H9 (cell line): ENCODE measurements at regions not wholly inside any gene's neighbourhood (a gene's known extent, or its start where the extent isn't known, plus 50 kb on each side); places are given as distances from the start of the nearest gene placed in this dataset.

Experiments
- DNase-seq: peaks from one replicate; pipeline ENCODE4 v3.0.0-alpha.2; 2017
- H2AFZ ChIP-seq: one replicate; pipeline ENCODE4 v1.6.1; 2013; ENCODE audit warnings: mild to moderate bottlenecking, low read length, control low read depth, moderate library complexity
- H2AK5ac ChIP-seq: 2 replicates; pipeline ENCODE4 v1.6.1; 2013; ENCODE audit warnings: low read length, control low read depth, mixed read lengths; ENCODE audit not compliant: insufficient read length
- H2BK120ac ChIP-seq: one replicate; pipeline ENCODE4 v1.6.1; 2013; ENCODE audit warnings: low read depth, mild to moderate bottlenecking, low read length, control low read depth, inconsistent platforms; ENCODE audit not compliant: poor library complexity, severe bottlenecking
- H2BK12ac ChIP-seq: 2 replicates; pipeline ENCODE4 v1.6.1; 2013; ENCODE audit warnings: low read length, control low read depth, mixed read lengths, low read depth; ENCODE audit not compliant: insufficient read length
- H2BK15ac ChIP-seq: 2 replicates; pipeline ENCODE4 v1.6.1; 2013; ENCODE audit warnings: low read depth, low read length, control low read depth
- H2BK20ac ChIP-seq: one replicate; pipeline ENCODE4 v1.6.1; 2013; ENCODE audit warnings: low read depth, mild to moderate bottlenecking, low read length, control low read depth, inconsistent platforms; ENCODE audit not compliant: poor library complexity, severe bottlenecking
- H2BK5ac ChIP-seq: 2 replicates; pipeline ENCODE4 v1.6.1; 2013; ENCODE audit warnings: low read length, control low read depth, mixed read lengths; ENCODE audit not compliant: insufficient read length
- H3K14ac ChIP-seq: 2 replicates; pipeline ENCODE4 v1.6.1; 2013; ENCODE audit warnings: low read length, control low read depth; ENCODE audit not compliant: insufficient read depth
- H3K18ac ChIP-seq: 2 replicates; pipeline ENCODE4 v1.6.1; 2013; ENCODE audit warnings: low read depth, mild to moderate bottlenecking, mixed read lengths, low read length, control low read depth; ENCODE audit not compliant: insufficient read length
- H3K23ac ChIP-seq: 2 replicates; pipeline ENCODE4 v1.6.1; 2013; ENCODE audit warnings: low read length, control low read depth, mixed read lengths, low read depth; ENCODE audit not compliant: insufficient read length
- H3K23me2 ChIP-seq: 2 replicates; pipeline ENCODE4 v1.6.1; 2013; ENCODE audit warnings: low read depth, mild to moderate bottlenecking, mixed read lengths, low read length, control low read depth; ENCODE audit not compliant: insufficient read length, poor library complexity, severe bottlenecking
- H3K27ac ChIP-seq: 2 replicates; pipeline ENCODE4 v1.5.1; 2013; ENCODE audit warnings: low read length, control low read depth, mixed read lengths, low read depth; ENCODE audit not compliant: insufficient read length
- H3K27me3 ChIP-seq: 2 replicates; pipeline ENCODE4 v1.6.1; 2013; ENCODE audit warnings: low read length, control low read depth, inconsistent platforms; ENCODE audit not compliant: insufficient read depth
- H3K4ac ChIP-seq: 2 replicates; pipeline ENCODE4 v1.6.1; 2013; ENCODE audit warnings: low read depth, mild to moderate bottlenecking, control low read depth, inconsistent platforms, low read length, moderate library complexity
- H3K4me1 ChIP-seq: 2 replicates; pipeline ENCODE4 v1.6.1; 2013; ENCODE audit warnings: low read length, control low read depth, inconsistent platforms; ENCODE audit not compliant: insufficient read depth
- H3K4me2 ChIP-seq: 2 replicates; pipeline ENCODE4 v1.6.1; 2013; ENCODE audit warnings: low read length, control low read depth, mixed read lengths; ENCODE audit not compliant: insufficient read length, insufficient read depth
- H3K56ac ChIP-seq: 2 replicates; pipeline ENCODE4 v1.6.1; 2013; ENCODE audit warnings: low read depth, mild to moderate bottlenecking, mixed read lengths, low read length, control low read depth; ENCODE audit not compliant: insufficient read length
- H3K79me1 ChIP-seq: 2 replicates; pipeline ENCODE4 v1.6.1; 2013; ENCODE audit warnings: low read depth, mild to moderate bottlenecking, moderate library complexity, low read length, control low read depth, inconsistent platforms; ENCODE audit not compliant: insufficient read depth, poor library complexity, severe bottlenecking
- H3K79me2 ChIP-seq: 2 replicates; pipeline ENCODE4 v1.6.1; 2013; ENCODE audit warnings: low read length, control low read depth, inconsistent platforms; ENCODE audit not compliant: insufficient read depth
- H3K9ac ChIP-seq: 2 replicates; pipeline ENCODE4 v1.6.1; 2013; ENCODE audit warnings: low read length, control low read depth, mixed read lengths; ENCODE audit not compliant: insufficient read length; ENCODE audit errors: extremely low read depth
- H3K9me3 ChIP-seq: one replicate; pipeline ENCODE4 v1.6.1; 2013; ENCODE audit warnings: low read depth, low read length, inconsistent platforms; ENCODE audit not compliant: control insufficient read depth
- H3T11ph ChIP-seq: one replicate; pipeline ENCODE4 v1.6.1; 2013; ENCODE audit warnings: mild to moderate bottlenecking, low read length, control low read depth, inconsistent platforms
- H4K20me1 ChIP-seq: one replicate; pipeline ENCODE4 v1.6.1; 2013; ENCODE audit not compliant: control insufficient read depth, insufficient read length, insufficient read depth
- H4K5ac ChIP-seq: 2 replicates; pipeline ENCODE4 v1.6.1; 2013; ENCODE audit warnings: low read depth, mild to moderate bottlenecking, mixed read lengths, low read length, control low read depth; ENCODE audit not compliant: insufficient read length
- H4K8ac ChIP-seq: replicated peaks from 2 replicates; pipeline ENCODE4 v1.6.1; 2013; ENCODE audit warnings: low read length, control low read depth, mixed read lengths, low read depth; ENCODE audit not compliant: insufficient read length
- H4K91ac ChIP-seq: 2 replicates; pipeline ENCODE4 v1.6.1; 2013; ENCODE audit warnings: low read depth, mild to moderate bottlenecking, moderate library complexity, mixed read lengths, low read length, control low read depth; ENCODE audit not compliant: insufficient read length
- H3K27ac Mint-ChIP-seq, 3 experiments: 2 replicates in 2 of 3; 3 replicates in 1 of 3; pipeline ENCODE4 v1.8.0; 2020 to 2021; ENCODE audit warnings: mixed read lengths in 3 of 3, mild to moderate bottlenecking in 1 of 3, moderate library complexity in 1 of 3
- H3K27me3 Mint-ChIP-seq: 2 replicates; pipeline ENCODE4 v1.8.0; 2021; ENCODE audit warnings: low read depth, mild to moderate bottlenecking, moderate library complexity, mixed read lengths
- H3K36me3 Mint-ChIP-seq, 3 experiments: 2 replicates in 2 of 3; 3 replicates in 1 of 3; pipeline ENCODE4 v1.8.0; 2020 to 2021; ENCODE audit warnings: low read depth in 3 of 3, mixed read lengths in 3 of 3; ENCODE audit not compliant: insufficient read depth in 1 of 3
- H3K4me1 Mint-ChIP-seq, 2 experiments: 2 replicates each; pipeline ENCODE4 v1.8.0; 2020; ENCODE audit warnings: mixed read lengths in 2 of 2
- H3K4me3 Mint-ChIP-seq, 2 experiments: 2 replicates in 1 of 2; 3 replicates in 1 of 2; pipeline ENCODE4 v1.8.0; 2020 to 2021; ENCODE audit warnings: mild to moderate bottlenecking in 2 of 2, mixed read lengths in 2 of 2, moderate library complexity in 1 of 2
- H3K9me3 Mint-ChIP-seq, 2 experiments: 2 replicates in 1 of 2; 3 replicates in 1 of 2; pipeline ENCODE4 v1.8.0; 2020; ENCODE audit warnings: mild to moderate bottlenecking in 2 of 2, mixed read lengths in 2 of 2, moderate library complexity in 1 of 2
- CTCF ChIP-seq: fragments of 200-600 bp; sonication (generic); conservative IDR thresholded peaks from 3 replicates; pipeline ENCODE4 v1.8.0; 2021; ENCODE audit warnings: antibody characterized with exemption, mild to moderate bottlenecking
- WGBS: extraction: QIAGEN DNeasy Blood & Tissue Kit; methylation state at CpG from one replicate; pipeline ENCODE4 v1.1.7; 2013; ENCODE audit warnings: missing lambda C conversion rate, low lambda C conversion rate, mixed read lengths; ENCODE audit not compliant: insufficient read length; ENCODE audit errors: extremely low coverage; 5-methylcytosine and 5-hydroxymethylcytosine counted together

- no peak for TF ChIP-seq CTCF
- Mint-ChIP-seq H3K4me3 (no peak overlapping the region), H3K4me1 (no peaks in the 10 kb centered on the region), H3K27ac (no peak overlapping the region), H3K36me3 (peaks cover 6 to 16% (median 8%) of the 10 kb centered on the region in 3 experiments; a peak in 5 of 7 replicates), H3K27me3 (no peaks in the 10 kb centered on the region; the same call in 1 of the 2 replicates), H3K9me3 (peaks cover 20 to 22% of the 10 kb centered on the region in 2 experiments)
- H3K18ac ChIP-seq: no peak overlapping the region
- H3K4me1 ChIP-seq: no peaks in the 10 kb centered on the region
- H3K14ac ChIP-seq: no peak overlapping the region
- no peak overlapping the region for H3K56ac ChIP-seq
- H2BK120ac ChIP-seq: no peak overlapping the region
- no peak overlapping the region for H3K9ac ChIP-seq
- no peak overlapping the region for H3K4me2 ChIP-seq
- H2BK20ac ChIP-seq: no peak overlapping the region
- no peak for DNase-seq
- H4K5ac ChIP-seq: no peak overlapping the region
- no peak overlapping the region for H2BK15ac ChIP-seq
- no peaks in the 10 kb centered on the region for H3K79me2 ChIP-seq
- H2AK5ac ChIP-seq: no peak overlapping the region
- H3K9me3 ChIP-seq: no peaks in the 10 kb centered on the region
- no peaks in the 10 kb centered on the region for H3K79me1 ChIP-seq
- no peaks in the 10 kb centered on the region for H4K20me1 ChIP-seq
- H2BK12ac ChIP-seq: no peak overlapping the region
- no peak overlapping the region for H2BK5ac ChIP-seq
- H4K91ac ChIP-seq: no peak overlapping the region
- H2AFZ ChIP-seq: no peak overlapping the region
- H3T11ph ChIP-seq: no peak overlapping the region
- WGBS: no CpG with 5 or more reads among the region's 4 CpGs
- H3K23ac ChIP-seq: no peak overlapping the region
- no peak overlapping the region for H3K27ac ChIP-seq
- H3K27me3 ChIP-seq: no peaks in the 10 kb centered on the region
- no peaks in the 10 kb centered on the region for H3K23me2 ChIP-seq
- H4K8ac ChIP-seq: no peak overlapping the region
- H3K4ac ChIP-seq: no peak overlapping the region
Measured at GRCh38 chr6:2481307-2481706, 235.9 kb upstream of the GMDS start.
